ENCODE measurements at regions not wholly inside any gene's neighbourhood (a gene's known extent, or its start where the extent isn't known, plus 50 kb on each side); places are given as distances from the start of the nearest gene placed in this dataset.

GRCh38 chr2:228738671-228739380 is 532.3 kb downstream of the PID1 start:
- Histone ChIP-seq H3K4me3 (ENCODE audit: insufficient read depth, low read length, poor library complexity, severe bottlenecking) (no peak overlapping the region), H3F3A (ENCODE audit: insufficient read depth) (no peaks in the 10 kb centered on the region), H3K4me2 (ENCODE audit: low read depth, low read length, poor library complexity, severe bottlenecking) (no peak overlapping the region), H3K9me2 (replicated peaks; ENCODE audit: insufficient read depth, low read length) (no peaks in the 10 kb centered on the region), H3K27me3 (ENCODE audit: low read length) (no peaks in the 10 kb centered on the region), H3K9ac (ENCODE audit: low read length) (no peak overlapping the region), H3K79me2 (ENCODE audit: insufficient read depth, low read length) (no peaks in the 10 kb centered on the region), H3K36me3 (ENCODE audit: low read length) (no peaks in the 10 kb centered on the region), H3K9me3 (ENCODE audit: insufficient read depth, low read length) (no peaks in the 10 kb centered on the region), H3K27ac (ENCODE audit: low read depth, low read length) (no peak overlapping the region), H2AFZ (ENCODE audit: low read depth, low read length, severe bottlenecking) (no peak overlapping the region), H4K20me1 (ENCODE audit: low read depth, low read length) (no peaks in the 10 kb centered on the region)
- no peak for TF ChIP-seq EZH2phosphoT487 (conservative IDR thresholded peaks at IDR 0.05; ENCODE audit: low read length)
- no peak for TF ChIP-seq CTCF (IDR thresholded peaks at IDR 0.05; ENCODE audit: insufficient read depth, low read length, poor library complexity, severe bottlenecking)

DNA sequence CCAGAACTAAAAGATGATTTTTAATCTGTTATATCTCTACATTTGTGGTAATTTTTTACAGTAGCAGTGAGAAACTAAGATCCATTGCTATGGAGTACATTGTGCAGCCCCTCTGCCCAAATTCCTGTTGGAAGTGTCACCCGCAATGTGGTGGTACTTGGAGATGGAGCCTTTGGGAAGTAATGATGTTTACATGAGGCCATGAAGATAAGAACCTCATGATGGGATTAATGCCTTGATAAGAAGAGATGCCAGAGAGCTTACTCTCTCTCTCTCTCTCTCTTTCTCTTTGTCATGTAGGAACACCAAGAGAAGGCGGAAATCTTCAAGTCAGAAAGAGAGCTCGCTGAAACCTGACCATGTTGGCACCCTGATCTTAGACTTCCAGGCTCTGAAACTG is 535.4 kb downstream of the PID1 start:
- H3K9me3 ChIP-seq (ENCODE audit: insufficient read depth, low read length), result no peaks in the 10 kb centered on the region

DNA sequence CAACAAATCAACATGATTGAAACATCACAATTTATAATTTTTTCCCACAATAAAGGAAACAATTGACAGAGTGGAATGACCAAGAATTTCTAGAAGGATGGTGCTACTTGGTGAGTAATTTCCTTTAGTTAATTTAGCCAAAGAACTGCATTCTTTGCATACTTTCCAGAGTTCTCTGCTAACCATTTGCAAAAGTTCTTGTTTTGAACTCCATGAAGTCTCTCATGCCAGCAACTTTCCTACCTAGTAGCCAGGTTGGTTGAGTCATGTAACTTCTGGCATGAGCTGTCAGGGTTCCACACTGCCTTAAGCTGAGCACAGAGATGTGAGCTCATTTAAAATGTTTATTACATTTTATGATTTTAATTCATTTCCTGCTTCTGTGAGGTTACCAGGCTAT is 539.6 kb downstream of the PID1 start:
- Histone ChIP-seq H3K9me2 (replicated peaks; ENCODE audit: insufficient read depth, low read length) (no peaks in the 10 kb centered on the region), H3K4me3 (ENCODE audit: insufficient read depth, low read length, poor library complexity, severe bottlenecking) (no peak overlapping the region), H3K9ac (ENCODE audit: low read length) (no peak overlapping the region), H3K79me2 (ENCODE audit: insufficient read depth, low read length) (no peaks in the 10 kb centered on the region), H2AFZ (ENCODE audit: low read depth, low read length, severe bottlenecking) (no peak overlapping the region), H3K9me3 (ENCODE audit: insufficient read depth, low read length) (no peaks in the 10 kb centered on the region), H3K4me2 (ENCODE audit: low read depth, low read length, poor library complexity, severe bottlenecking) (no peak overlapping the region), H3K27me3 (ENCODE audit: low read length) (no peaks in the 10 kb centered on the region), H4K20me1 (ENCODE audit: low read depth, low read length) (no peaks in the 10 kb centered on the region), H3F3A (ENCODE audit: insufficient read depth) (no peaks in the 10 kb centered on the region), H3K27ac (ENCODE audit: low read depth, low read length) (no peak overlapping the region), H3K36me3 (ENCODE audit: low read length) (no peaks in the 10 kb centered on the region)
- TF ChIP-seq EZH2phosphoT487 (conservative IDR thresholded peaks at IDR 0.05; ENCODE audit: low read length), result no peak

More for the DNA sequence above, 535.4 kb downstream of the PID1 start:
- no peak overlapping the region for H3K27ac ChIP-seq (ENCODE audit: low read depth, low read length)
- H3F3A ChIP-seq (ENCODE audit: insufficient read depth), result no peaks in the 10 kb centered on the region
- H3K4me3 ChIP-seq (ENCODE audit: insufficient read depth, low read length, poor library complexity, severe bottlenecking), result no peak overlapping the region
- H2AFZ ChIP-seq (ENCODE audit: low read depth, low read length, severe bottlenecking), result no peak overlapping the region
- TF ChIP-seq CTCF (IDR thresholded peaks at IDR 0.05; ENCODE audit: insufficient read depth, low read length, poor library complexity, severe bottlenecking), result no peak
- H3K27me3 ChIP-seq (ENCODE audit: low read length), result no peaks in the 10 kb centered on the region
- no peaks in the 10 kb centered on the region for H3K9me2 ChIP-seq (replicated peaks; ENCODE audit: insufficient read depth, low read length)
- no peaks in the 10 kb centered on the region for H3K36me3 ChIP-seq (ENCODE audit: low read length)
- H3K79me2 ChIP-seq (ENCODE audit: insufficient read depth, low read length), result no peaks in the 10 kb centered on the region
- no peak overlapping the region for H3K4me2 ChIP-seq (ENCODE audit: low read depth, low read length, poor library complexity, severe bottlenecking)
- no peak overlapping the region for H3K9ac ChIP-seq (ENCODE audit: low read length)
- H4K20me1 ChIP-seq (ENCODE audit: low read depth, low read length), result no peaks in the 10 kb centered on the region

DNA sequence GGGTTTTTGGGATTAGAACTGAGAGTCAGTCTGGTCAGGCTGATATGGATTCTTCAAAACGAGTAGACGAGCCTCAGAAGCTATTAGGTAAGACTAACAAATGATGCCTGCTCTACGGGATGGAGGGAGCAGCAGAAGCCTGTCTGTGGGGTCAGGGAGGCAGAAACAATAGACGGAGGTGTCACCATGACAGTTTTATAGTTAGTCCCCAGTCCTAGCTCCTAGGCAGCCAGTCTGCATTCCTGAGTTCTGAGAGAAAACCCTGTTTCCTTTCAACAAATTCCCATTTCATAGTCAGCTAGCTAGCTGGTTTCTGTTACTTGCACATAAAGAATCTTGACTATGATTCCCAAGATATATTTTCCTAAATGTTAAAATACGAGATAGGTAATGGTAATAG is 542.1 kb downstream of the PID1 start:
- Histone ChIP-seq H3K27me3 (ENCODE audit: low read length) (no peaks in the 10 kb centered on the region), H2AFZ (ENCODE audit: low read depth, low read length, severe bottlenecking) (no peak overlapping the region), H3F3A (ENCODE audit: insufficient read depth) (no peaks in the 10 kb centered on the region), H3K4me3 (ENCODE audit: insufficient read depth, low read length, poor library complexity, severe bottlenecking) (no peak overlapping the region), H3K79me2 (ENCODE audit: insufficient read depth, low read length) (no peaks in the 10 kb centered on the region), H3K36me3 (ENCODE audit: low read length) (no peaks in the 10 kb centered on the region), H3K9me3 (ENCODE audit: insufficient read depth, low read length) (no peaks in the 10 kb centered on the region), H3K4me2 (ENCODE audit: low read depth, low read length, poor library complexity, severe bottlenecking) (no peak overlapping the region), H3K9ac (ENCODE audit: low read length) (no peak overlapping the region), H4K20me1 (ENCODE audit: low read depth, low read length) (no peaks in the 10 kb centered on the region), H3K9me2 (replicated peaks; ENCODE audit: insufficient read depth, low read length) (no peaks in the 10 kb centered on the region), H3K27ac (ENCODE audit: low read depth, low read length) (no peak overlapping the region)
- TF ChIP-seq CTCF (IDR thresholded peaks at IDR 0.05; ENCODE audit: insufficient read depth, low read length, poor library complexity, severe bottlenecking) (no peak), EZH2phosphoT487 (conservative IDR thresholded peaks at IDR 0.05; ENCODE audit: low read length) (no peak)
